ENCODE measurements at regions not wholly inside any gene's neighbourhood (a gene's known extent, or its start where the extent isn't known, plus 50 kb on each side); places are given as distances from the start of the nearest gene placed in this dataset.

GRCh38 chr16:80231888-80232287, 308.9 kb upstream of the DYNLRB2 start:
- TF ChIP-seq CTCF (IDR thresholded peaks at IDR 0.05): no peak
- no peak for TF ChIP-seq POLR2A (IDR thresholded peaks at IDR 0.05)
